GM23338 (cell line): ENCODE measurements at regions not wholly inside any gene's neighbourhood (a gene's known extent, or its start where the extent isn't known, plus 50 kb on each side); places are given as distances from the start of the nearest gene placed in this dataset.

Source experiments
- ATAC-seq: fragments of 200-7000 bp; cut with Tn5 transposase; 3 replicates; pipeline ENCODE4 v1.9.1; 2020
- DNase-seq: peaks from one replicate; pipeline ENCODE4 v3.0.0-alpha.2; 2015; ENCODE audit warnings: low spot score
- H2AFZ ChIP-seq: fragments of 200-600 bp; sonication (generic); 2 replicates; pipeline ENCODE4 v1.8.0; 2016; ENCODE audit warnings: antibody characterized with exemption, mild to moderate bottlenecking, moderate library complexity
- H3F3A ChIP-seq: fragments of 200-600 bp; sonication (generic); replicated peaks from 2 replicates; pipeline ENCODE4 v1.8.0; 2017; ENCODE audit warnings: antibody characterized with exemption, mixed run types, low read depth
- H3K27ac ChIP-seq: fragments of 200-600 bp; sonication (generic); 2 replicates; pipeline ENCODE4 v1.6.1; 2016; ENCODE audit warnings: low read depth
- H3K27me3 ChIP-seq: fragments of 200-600 bp; sonication (generic); 2 replicates; pipeline ENCODE4 v1.8.0; 2016; ENCODE audit warnings: mild to moderate bottlenecking, mixed run types, moderate library complexity; ENCODE audit not compliant: insufficient read depth
- H3K36me3 ChIP-seq: fragments of 200-600 bp; sonication (generic); 2 replicates; pipeline ENCODE4 v1.8.0; 2016; ENCODE audit warnings: mild to moderate bottlenecking; ENCODE audit not compliant: insufficient read depth
- H3K4me1 ChIP-seq: fragments of 200-600 bp; sonication (generic); 2 replicates; pipeline ENCODE4 v1.8.0; 2016; ENCODE audit warnings: mild to moderate bottlenecking, moderate library complexity; ENCODE audit not compliant: insufficient read depth
- H3K4me2 ChIP-seq: fragments of 200-600 bp; sonication (generic); 2 replicates; pipeline ENCODE4 v1.7.1; 2017; ENCODE audit warnings: mixed run types
- H3K4me3 ChIP-seq: fragments of 200-600 bp; sonication (generic); 2 replicates; pipeline ENCODE4 v1.6.1; 2016; ENCODE audit warnings: mixed run types
- H3K79me2 ChIP-seq: fragments of 200-600 bp; sonication (generic); replicated peaks from 2 replicates; pipeline ENCODE4 v1.8.0; 2017; ENCODE audit warnings: mild to moderate bottlenecking; ENCODE audit not compliant: insufficient read depth
- H3K9me2 ChIP-seq: fragments of 200-600 bp; sonication (generic); 2 replicates; pipeline ENCODE4 v1.8.0; 2017; ENCODE audit not compliant: insufficient read depth
- H4K20me1 ChIP-seq: fragments of 200-600 bp; sonication (generic); replicated peaks from 2 replicates; pipeline ENCODE4 v1.8.0; 2017; ENCODE audit warnings: mild to moderate bottlenecking; ENCODE audit not compliant: insufficient read depth
- H3K27ac Mint-ChIP-seq: 2 replicates; pipeline ENCODE4 v1.8.0; 2020; ENCODE audit warnings: inconsistent platforms, mild to moderate bottlenecking, moderate library complexity, mixed read lengths
- H3K27me3 Mint-ChIP-seq: 3 replicates; pipeline ENCODE4 v1.8.0; 2022; ENCODE audit warnings: low read depth, mild to moderate bottlenecking, moderate library complexity, mixed read lengths, inconsistent platforms; ENCODE audit not compliant: insufficient read depth, poor library complexity
- H3K36me3 Mint-ChIP-seq: 3 replicates; pipeline ENCODE4 v1.8.0; 2021; ENCODE audit warnings: low read depth, mild to moderate bottlenecking, inconsistent platforms, moderate library complexity, mixed read lengths
- H3K4me1 Mint-ChIP-seq: 3 replicates; pipeline ENCODE4 v1.8.0; 2020; ENCODE audit warnings: mild to moderate bottlenecking, inconsistent platforms, mixed read lengths
- H3K4me3 Mint-ChIP-seq: 3 replicates; pipeline ENCODE4 v1.8.0; 2021; ENCODE audit warnings: moderate library complexity, mild to moderate bottlenecking, inconsistent platforms, mixed read lengths
- H3K9me3 Mint-ChIP-seq: 3 replicates; pipeline ENCODE4 v1.8.0; 2020; ENCODE audit warnings: moderate library complexity, mild to moderate bottlenecking, inconsistent platforms, mixed read lengths
- CREB1 ChIP-seq: fragments of 250-450 bp; sonication (Bioruptor Pico); IDR thresholded peaks from 2 replicates; pipeline ENCODE4 v1.5.0; 2020; ENCODE audit warnings: low read depth, mild to moderate bottlenecking, moderate library complexity
- EZH2 ChIP-seq: fragments of 200-600 bp; sonication (generic); IDR thresholded peaks from one replicate; pipeline ENCODE4 v1.8.0; 2017; ENCODE audit warnings: antibody characterized with exemption, mild to moderate bottlenecking, low read depth; ENCODE audit not compliant: unreplicated experiment
- JUNB ChIP-seq: IDR thresholded peaks from one replicate; pipeline ENCODE4 v1.6.1; 2016; ENCODE audit warnings: antibody characterized with exemption; ENCODE audit not compliant: unreplicated experiment
- NANOG ChIP-seq: IDR thresholded peaks from 2 replicates; pipeline ENCODE4 v1.6.1; 2016; ENCODE audit warnings: antibody characterized with exemption, borderline replicate concordance
- POLR2AphosphoS5 ChIP-seq: IDR thresholded peaks from 2 replicates; pipeline ENCODE4 v1.6.1; 2016; ENCODE audit warnings: antibody characterized with exemption, low read depth
- STAT1 ChIP-seq: IDR thresholded peaks from one replicate; pipeline ENCODE4 v1.6.1; 2016; ENCODE audit warnings: antibody characterized with exemption; ENCODE audit not compliant: unreplicated experiment
- ZNF114 ChIP-seq: fragments of 250-450 bp; sonication (Bioruptor Pico); IDR thresholded peaks from 2 replicates; pipeline ENCODE4 v1.5.0; 2020; ENCODE audit warnings: mild to moderate bottlenecking, moderate library complexity
- TF ChIP-seq, protein P1 (sequence below): IDR thresholded peaks from 2 replicates; pipeline ENCODE4 v1.6.1; 2016; ENCODE audit warnings: antibody characterized with exemption
- TF ChIP-seq, protein P2 (sequence below): IDR thresholded peaks from one replicate; pipeline ENCODE4 v1.6.1; 2018; ENCODE audit warnings: antibody characterized with exemption; ENCODE audit not compliant: unreplicated experiment
- TF ChIP-seq, protein P3 (sequence below), 2 experiments: fragments of 200-600 bp in 1 of 2; sonication (generic) in 1 of 2; conservative IDR thresholded peaks; 2 replicates each; pipeline versions ENCODE4 v1.5.1 to v1.6.1; 2016 to 2017; ENCODE audit warnings: antibody characterized with exemption in 2 of 2, low read depth in 2 of 2, mild to moderate bottlenecking in 2 of 2, moderate library complexity in 1 of 2
- TF ChIP-seq, protein P4 (sequence below): fragments of 250-450 bp; sonication (Bioruptor Pico); IDR thresholded peaks from 2 replicates; pipeline ENCODE4 v1.5.0; 2020; ENCODE audit warnings: mild to moderate bottlenecking, moderate library complexity

DNA sequence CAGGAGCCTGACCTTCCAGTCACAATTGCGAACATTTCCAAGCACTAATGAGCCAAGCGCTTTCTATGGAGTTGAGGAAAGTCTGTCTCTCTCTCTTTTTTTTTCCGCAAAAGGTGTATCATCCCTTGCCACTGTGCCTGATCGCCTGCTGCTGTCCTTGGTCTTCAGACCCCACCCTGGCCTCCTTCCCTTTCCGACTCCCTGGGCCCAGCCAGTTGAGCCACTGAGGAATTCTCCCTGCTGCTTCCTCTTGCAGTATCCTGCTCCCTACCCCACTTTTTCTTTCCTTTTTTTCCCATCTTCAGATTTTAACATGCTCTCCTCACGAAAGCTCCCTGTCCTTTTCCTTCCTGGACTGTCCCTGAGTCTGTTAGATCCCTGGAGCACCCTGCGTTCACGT, 396.5 kb upstream of the C2CD4B start:
- Mint-ChIP-seq H3K27me3 (peaks cover 10% of the 10 kb centered on the region), H3K4me3 (no peak overlapping the region; the same call in 2 of the 3 replicates), H3K36me3 (no peaks in the 10 kb centered on the region), H3K27ac (no peak overlapping the region), H3K4me1 (peaks cover 40% of the 10 kb centered on the region), H3K9me3 (no peaks in the 10 kb centered on the region)
- Histone ChIP-seq H3K27ac (peak overlapping the region; percentile 67), H3K36me3 (no peaks in the 10 kb centered on the region), H3K9me2 (no peaks in the 10 kb centered on the region), H2AFZ (no peak overlapping the region), H3K27me3 (no peaks in the 10 kb centered on the region), H3K4me2 (0 out of 2 replicates have a peak overlapping the region, but pooled peaks have one; percentile 46), H4K20me1 (no peaks in the 10 kb centered on the region), H3K4me1 (peaks cover 25% of the 10 kb centered on the region), H3K79me2 (0 out of 2 replicates have a peak, but pooled peaks cover 7% of the 10 kb centered on the region), H3K4me3 (no peak overlapping the region), H3F3A (no peaks in the 10 kb centered on the region)
- no peak for TF ChIP-seq EZH2
- TF ChIP-seq STAT1 = no peak
- TF ChIP-seq, protein P1, sequence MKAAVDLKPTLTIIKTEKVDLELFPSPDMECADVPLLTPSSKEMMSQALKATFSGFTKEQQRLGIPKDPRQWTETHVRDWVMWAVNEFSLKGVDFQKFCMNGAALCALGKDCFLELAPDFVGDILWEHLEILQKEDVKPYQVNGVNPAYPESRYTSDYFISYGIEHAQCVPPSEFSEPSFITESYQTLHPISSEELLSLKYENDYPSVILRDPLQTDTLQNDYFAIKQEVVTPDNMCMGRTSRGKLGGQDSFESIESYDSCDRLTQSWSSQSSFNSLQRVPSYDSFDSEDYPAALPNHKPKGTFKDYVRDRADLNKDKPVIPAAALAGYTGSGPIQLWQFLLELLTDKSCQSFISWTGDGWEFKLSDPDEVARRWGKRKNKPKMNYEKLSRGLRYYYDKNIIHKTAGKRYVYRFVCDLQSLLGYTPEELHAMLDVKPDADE = no peak
- TF ChIP-seq, protein P2, sequence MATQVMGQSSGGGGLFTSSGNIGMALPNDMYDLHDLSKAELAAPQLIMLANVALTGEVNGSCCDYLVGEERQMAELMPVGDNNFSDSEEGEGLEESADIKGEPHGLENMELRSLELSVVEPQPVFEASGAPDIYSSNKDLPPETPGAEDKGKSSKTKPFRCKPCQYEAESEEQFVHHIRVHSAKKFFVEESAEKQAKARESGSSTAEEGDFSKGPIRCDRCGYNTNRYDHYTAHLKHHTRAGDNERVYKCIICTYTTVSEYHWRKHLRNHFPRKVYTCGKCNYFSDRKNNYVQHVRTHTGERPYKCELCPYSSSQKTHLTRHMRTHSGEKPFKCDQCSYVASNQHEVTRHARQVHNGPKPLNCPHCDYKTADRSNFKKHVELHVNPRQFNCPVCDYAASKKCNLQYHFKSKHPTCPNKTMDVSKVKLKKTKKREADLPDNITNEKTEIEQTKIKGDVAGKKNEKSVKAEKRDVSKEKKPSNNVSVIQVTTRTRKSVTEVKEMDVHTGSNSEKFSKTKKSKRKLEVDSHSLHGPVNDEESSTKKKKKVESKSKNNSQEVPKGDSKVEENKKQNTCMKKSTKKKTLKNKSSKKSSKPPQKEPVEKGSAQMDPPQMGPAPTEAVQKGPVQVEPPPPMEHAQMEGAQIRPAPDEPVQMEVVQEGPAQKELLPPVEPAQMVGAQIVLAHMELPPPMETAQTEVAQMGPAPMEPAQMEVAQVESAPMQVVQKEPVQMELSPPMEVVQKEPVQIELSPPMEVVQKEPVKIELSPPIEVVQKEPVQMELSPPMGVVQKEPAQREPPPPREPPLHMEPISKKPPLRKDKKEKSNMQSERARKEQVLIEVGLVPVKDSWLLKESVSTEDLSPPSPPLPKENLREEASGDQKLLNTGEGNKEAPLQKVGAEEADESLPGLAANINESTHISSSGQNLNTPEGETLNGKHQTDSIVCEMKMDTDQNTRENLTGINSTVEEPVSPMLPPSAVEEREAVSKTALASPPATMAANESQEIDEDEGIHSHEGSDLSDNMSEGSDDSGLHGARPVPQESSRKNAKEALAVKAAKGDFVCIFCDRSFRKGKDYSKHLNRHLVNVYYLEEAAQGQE = no peak
- TF ChIP-seq ZNF114 (CRISPR knock-in tag) = no peak
- no peak for TF ChIP-seq POLR2AphosphoS5
- TF ChIP-seq, protein P3, sequence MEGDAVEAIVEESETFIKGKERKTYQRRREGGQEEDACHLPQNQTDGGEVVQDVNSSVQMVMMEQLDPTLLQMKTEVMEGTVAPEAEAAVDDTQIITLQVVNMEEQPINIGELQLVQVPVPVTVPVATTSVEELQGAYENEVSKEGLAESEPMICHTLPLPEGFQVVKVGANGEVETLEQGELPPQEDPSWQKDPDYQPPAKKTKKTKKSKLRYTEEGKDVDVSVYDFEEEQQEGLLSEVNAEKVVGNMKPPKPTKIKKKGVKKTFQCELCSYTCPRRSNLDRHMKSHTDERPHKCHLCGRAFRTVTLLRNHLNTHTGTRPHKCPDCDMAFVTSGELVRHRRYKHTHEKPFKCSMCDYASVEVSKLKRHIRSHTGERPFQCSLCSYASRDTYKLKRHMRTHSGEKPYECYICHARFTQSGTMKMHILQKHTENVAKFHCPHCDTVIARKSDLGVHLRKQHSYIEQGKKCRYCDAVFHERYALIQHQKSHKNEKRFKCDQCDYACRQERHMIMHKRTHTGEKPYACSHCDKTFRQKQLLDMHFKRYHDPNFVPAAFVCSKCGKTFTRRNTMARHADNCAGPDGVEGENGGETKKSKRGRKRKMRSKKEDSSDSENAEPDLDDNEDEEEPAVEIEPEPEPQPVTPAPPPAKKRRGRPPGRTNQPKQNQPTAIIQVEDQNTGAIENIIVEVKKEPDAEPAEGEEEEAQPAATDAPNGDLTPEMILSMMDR (conservative IDR thresholded peaks at IDR 0.05; ENCODE audit: low read depth in 2 of 2) = no peak
- TF ChIP-seq JUNB = no peak
- no peak for TF ChIP-seq CREB1 (CRISPR knock-in tag)
- TF ChIP-seq NANOG = no peak
- TF ChIP-seq, protein P4, sequence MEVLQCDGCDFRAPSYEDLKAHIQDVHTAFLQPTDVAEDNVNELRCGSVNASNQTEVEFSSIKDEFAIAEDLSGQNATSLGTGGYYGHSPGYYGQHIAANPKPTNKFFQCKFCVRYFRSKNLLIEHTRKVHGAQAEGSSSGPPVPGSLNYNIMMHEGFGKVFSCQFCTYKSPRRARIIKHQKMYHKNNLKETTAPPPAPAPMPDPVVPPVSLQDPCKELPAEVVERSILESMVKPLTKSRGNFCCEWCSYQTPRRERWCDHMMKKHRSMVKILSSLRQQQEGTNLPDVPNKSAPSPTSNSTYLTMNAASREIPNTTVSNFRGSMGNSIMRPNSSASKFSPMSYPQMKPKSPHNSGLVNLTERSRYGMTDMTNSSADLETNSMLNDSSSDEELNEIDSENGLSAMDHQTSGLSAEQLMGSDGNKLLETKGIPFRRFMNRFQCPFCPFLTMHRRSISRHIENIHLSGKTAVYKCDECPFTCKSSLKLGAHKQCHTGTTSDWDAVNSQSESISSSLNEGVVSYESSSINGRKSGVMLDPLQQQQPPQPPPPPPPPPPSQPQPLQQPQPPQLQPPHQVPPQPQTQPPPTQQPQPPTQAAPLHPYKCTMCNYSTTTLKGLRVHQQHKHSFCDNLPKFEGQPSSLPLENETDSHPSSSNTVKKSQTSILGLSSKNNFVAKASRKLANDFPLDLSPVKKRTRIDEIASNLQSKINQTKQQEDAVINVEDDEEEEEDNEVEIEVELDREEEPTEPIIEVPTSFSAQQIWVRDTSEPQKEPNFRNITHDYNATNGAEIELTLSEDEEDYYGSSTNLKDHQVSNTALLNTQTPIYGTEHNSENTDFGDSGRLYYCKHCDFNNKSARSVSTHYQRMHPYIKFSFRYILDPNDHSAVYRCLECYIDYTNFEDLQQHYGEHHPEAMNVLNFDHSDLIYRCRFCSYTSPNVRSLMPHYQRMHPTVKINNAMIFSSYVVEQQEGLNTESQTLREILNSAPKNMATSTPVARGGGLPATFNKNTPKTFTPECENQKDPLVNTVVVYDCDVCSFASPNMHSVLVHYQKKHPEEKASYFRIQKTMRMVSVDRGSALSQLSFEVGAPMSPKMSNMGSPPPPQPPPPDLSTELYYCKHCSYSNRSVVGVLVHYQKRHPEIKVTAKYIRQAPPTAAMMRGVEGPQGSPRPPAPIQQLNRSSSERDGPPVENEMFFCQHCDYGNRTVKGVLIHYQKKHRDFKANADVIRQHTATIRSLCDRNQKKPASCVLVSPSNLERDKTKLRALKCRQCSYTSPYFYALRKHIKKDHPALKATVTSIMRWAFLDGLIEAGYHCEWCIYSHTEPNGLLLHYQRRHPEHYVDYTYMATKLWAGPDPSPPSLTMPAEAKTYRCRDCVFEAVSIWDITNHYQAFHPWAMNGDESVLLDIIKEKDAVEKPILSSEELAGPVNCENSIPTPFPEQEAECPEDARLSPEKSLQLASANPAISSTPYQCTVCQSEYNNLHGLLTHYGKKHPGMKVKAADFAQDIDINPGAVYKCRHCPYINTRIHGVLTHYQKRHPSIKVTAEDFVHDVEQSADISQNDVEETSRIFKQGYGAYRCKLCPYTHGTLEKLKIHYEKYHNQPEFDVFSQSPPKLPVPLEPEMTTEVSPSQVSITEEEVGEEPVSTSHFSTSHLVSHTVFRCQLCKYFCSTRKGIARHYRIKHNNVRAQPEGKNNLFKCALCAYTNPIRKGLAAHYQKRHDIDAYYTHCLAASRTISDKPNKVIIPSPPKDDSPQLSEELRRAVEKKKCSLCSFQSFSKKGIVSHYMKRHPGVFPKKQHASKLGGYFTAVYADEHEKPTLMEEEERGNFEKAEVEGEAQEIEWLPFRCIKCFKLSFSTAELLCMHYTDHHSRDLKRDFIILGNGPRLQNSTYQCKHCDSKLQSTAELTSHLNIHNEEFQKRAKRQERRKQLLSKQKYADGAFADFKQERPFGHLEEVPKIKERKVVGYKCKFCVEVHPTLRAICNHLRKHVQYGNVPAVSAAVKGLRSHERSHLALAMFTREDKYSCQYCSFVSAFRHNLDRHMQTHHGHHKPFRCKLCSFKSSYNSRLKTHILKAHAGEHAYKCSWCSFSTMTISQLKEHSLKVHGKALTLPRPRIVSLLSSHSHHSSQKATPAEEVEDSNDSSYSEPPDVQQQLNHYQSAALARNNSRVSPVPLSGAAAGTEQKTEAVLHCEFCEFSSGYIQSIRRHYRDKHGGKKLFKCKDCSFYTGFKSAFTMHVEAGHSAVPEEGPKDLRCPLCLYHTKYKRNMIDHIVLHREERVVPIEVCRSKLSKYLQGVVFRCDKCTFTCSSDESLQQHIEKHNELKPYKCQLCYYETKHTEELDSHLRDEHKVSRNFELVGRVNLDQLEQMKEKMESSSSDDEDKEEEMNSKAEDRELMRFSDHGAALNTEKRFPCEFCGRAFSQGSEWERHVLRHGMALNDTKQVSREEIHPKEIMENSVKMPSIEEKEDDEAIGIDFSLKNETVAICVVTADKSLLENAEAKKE = no peak
- peak; percentile 36 for DNase-seq
- ATAC-seq = peak; percentile 56
